HEK293 (cell line): ENCODE measurements at regions not wholly inside any gene's neighbourhood (a gene's known extent, or its start where the extent isn't known, plus 50 kb on each side); places are given as distances from the start of the nearest gene placed in this dataset.
"Not testable (repeated sequence)": the region's sequence is repeated elsewhere in the genome, so short reads cannot be mapped to it uniquely, and the experiment has no call there.

ENCODE experiments used
- CTCF ChIA-PET: fragments of 350-600 bp; formaldehyde crosslinking; extraction: SDS; loops from one replicate; lab custom pipeline; 2021; ENCODE audit warnings: antibody characterized with exemption; lab: Yijun Ruan, JAX
- POLR2A ChIA-PET: fragments of 300-600 bp; formaldehyde crosslinking; extraction: SDS; loops from one replicate; lab custom pipeline; 2020; ENCODE audit warnings: antibody characterized with exemption, inconsistent platforms; lab: Yijun Ruan, JAX
- H3K27ac ChIP-seq: fragments of 200-500 bp; sonication (Bioruptor generic); 2 replicates; pipeline ENCODE4 v1.5.1; 2014; ENCODE audit warnings: low read depth, low read length, control low read depth, inconsistent platforms; ENCODE audit errors: extremely low read depth
- H3K36me3 ChIP-seq, 2 experiments: fragments of 200-500 bp in 1 of 2; sonication (Bioruptor generic) in 1 of 2; 1 replicate in 1 of 2; 2 replicates in 1 of 2; pipeline ENCODE4 v1.5.1; 2014 to 2017; ENCODE audit warnings: inconsistent platforms in 2 of 2, low read length in 2 of 2; ENCODE audit not compliant: control insufficient read depth in 2 of 2, insufficient read depth in 1 of 2
- H3K4me1 ChIP-seq: fragments of 200-500 bp; sonication (Bioruptor generic); 2 replicates; pipeline ENCODE4 v1.5.1; 2014; ENCODE audit warnings: mild to moderate bottlenecking, low read length, inconsistent platforms; ENCODE audit not compliant: control insufficient read depth, insufficient read depth
- H3K4me3 ChIP-seq: 2 replicates; pipeline ENCODE4 v1.5.1; 2011; ENCODE audit warnings: low read depth, mild to moderate bottlenecking, control low read depth, low read length, moderate library complexity
- H3K9me3 ChIP-seq: fragments of 200-500 bp; sonication (Bioruptor generic); 2 replicates; pipeline ENCODE4 v1.5.1; 2014; ENCODE audit warnings: low read depth, low read length, inconsistent platforms; ENCODE audit not compliant: control insufficient read depth, insufficient read depth
- OVOL3 ChIP-seq: fragments of 450-650 bp; formaldehyde crosslinking; IDR thresholded peaks from 2 replicates; pipeline ENCODE4 v1.5.1; 2016; ENCODE audit warnings: missing biosample characterization, missing genetic modification characterization
- SP3 ChIP-seq: fragments of 450-650 bp; formaldehyde crosslinking; IDR thresholded peaks from 2 replicates; pipeline ENCODE4 v1.5.1; 2016; ENCODE audit warnings: missing biosample characterization, missing genetic modification characterization
- ZBTB10 ChIP-seq: fragments of 450-650 bp; formaldehyde crosslinking; IDR thresholded peaks from 2 replicates; pipeline ENCODE4 v1.5.1; 2016; ENCODE audit warnings: missing biosample characterization, missing genetic modification characterization
- ZEB2 ChIP-seq: fragments of 450-650 bp; formaldehyde crosslinking; IDR thresholded peaks from 2 replicates; pipeline ENCODE4 v1.5.1; 2016; ENCODE audit warnings: missing biosample characterization, missing genetic modification characterization
- ZIC2 ChIP-seq: fragments of 450-650 bp; formaldehyde crosslinking; IDR thresholded peaks from 2 replicates; pipeline ENCODE4 v1.5.1; 2016; ENCODE audit warnings: missing biosample characterization, missing genetic modification characterization
- ZNF157 ChIP-seq: fragments of 450-650 bp; formaldehyde crosslinking; IDR thresholded peaks from 2 replicates; pipeline ENCODE4 v1.5.1; 2016; ENCODE audit warnings: missing biosample characterization, missing genetic modification characterization
- ZNF398 ChIP-seq: fragments of 450-650 bp; formaldehyde crosslinking; IDR thresholded peaks from 2 replicates; pipeline ENCODE4 v1.5.1; 2017; ENCODE audit warnings: missing biosample characterization, missing genetic modification characterization
- ZNF514 ChIP-seq: fragments of 450-650 bp; formaldehyde crosslinking; IDR thresholded peaks from 2 replicates; pipeline ENCODE4 v1.5.1; 2016; ENCODE audit warnings: missing biosample characterization, missing genetic modification characterization
- ZNF544 ChIP-seq: fragments of 450-650 bp; formaldehyde crosslinking; IDR thresholded peaks from 2 replicates; pipeline ENCODE4 v1.5.0; 2017; ENCODE audit warnings: missing biosample characterization, missing genetic modification characterization
- ZNF585B ChIP-seq: fragments of 450-650 bp; formaldehyde crosslinking; IDR thresholded peaks from 2 replicates; pipeline ENCODE4 v1.5.1; 2016; ENCODE audit warnings: missing biosample characterization, missing genetic modification characterization
- ZNF621 ChIP-seq: fragments of 450-650 bp; formaldehyde crosslinking; IDR thresholded peaks from 2 replicates; pipeline ENCODE4 v1.5.1; 2017; ENCODE audit warnings: missing biosample characterization, missing genetic modification characterization
- ZNF791 ChIP-seq: fragments of 450-650 bp; formaldehyde crosslinking; IDR thresholded peaks from 2 replicates; pipeline ENCODE4 v1.5.1; 2016; ENCODE audit warnings: missing biosample characterization, missing genetic modification characterization
- TF ChIP-seq, protein P1 (sequence below): fragments of 450-650 bp; formaldehyde crosslinking; IDR thresholded peaks from 2 replicates; pipeline ENCODE4 v1.5.1; 2016; ENCODE audit warnings: missing biosample characterization, missing genetic modification characterization, borderline replicate concordance
- TF ChIP-seq, protein P2 (sequence below): fragments of 450-650 bp; IDR thresholded peaks from 2 replicates; pipeline ENCODE4 v1.5.1; 2018; ENCODE audit warnings: missing biosample characterization, mild to moderate bottlenecking, missing genetic modification characterization
- TF ChIP-seq, protein P3 (sequence below): fragments of 450-650 bp; formaldehyde crosslinking; conservative IDR thresholded peaks from 2 replicates; pipeline ENCODE4 v1.5.1; 2016; ENCODE audit warnings: low read depth, missing biosample characterization, missing genetic modification characterization
- TF ChIP-seq, protein P4 (sequence below): fragments of 450-650 bp; formaldehyde crosslinking; IDR thresholded peaks from 2 replicates; pipeline ENCODE4 v1.5.1; 2016; ENCODE audit warnings: missing biosample characterization, missing genetic modification characterization

- TF ChIP-seq, protein P1, sequence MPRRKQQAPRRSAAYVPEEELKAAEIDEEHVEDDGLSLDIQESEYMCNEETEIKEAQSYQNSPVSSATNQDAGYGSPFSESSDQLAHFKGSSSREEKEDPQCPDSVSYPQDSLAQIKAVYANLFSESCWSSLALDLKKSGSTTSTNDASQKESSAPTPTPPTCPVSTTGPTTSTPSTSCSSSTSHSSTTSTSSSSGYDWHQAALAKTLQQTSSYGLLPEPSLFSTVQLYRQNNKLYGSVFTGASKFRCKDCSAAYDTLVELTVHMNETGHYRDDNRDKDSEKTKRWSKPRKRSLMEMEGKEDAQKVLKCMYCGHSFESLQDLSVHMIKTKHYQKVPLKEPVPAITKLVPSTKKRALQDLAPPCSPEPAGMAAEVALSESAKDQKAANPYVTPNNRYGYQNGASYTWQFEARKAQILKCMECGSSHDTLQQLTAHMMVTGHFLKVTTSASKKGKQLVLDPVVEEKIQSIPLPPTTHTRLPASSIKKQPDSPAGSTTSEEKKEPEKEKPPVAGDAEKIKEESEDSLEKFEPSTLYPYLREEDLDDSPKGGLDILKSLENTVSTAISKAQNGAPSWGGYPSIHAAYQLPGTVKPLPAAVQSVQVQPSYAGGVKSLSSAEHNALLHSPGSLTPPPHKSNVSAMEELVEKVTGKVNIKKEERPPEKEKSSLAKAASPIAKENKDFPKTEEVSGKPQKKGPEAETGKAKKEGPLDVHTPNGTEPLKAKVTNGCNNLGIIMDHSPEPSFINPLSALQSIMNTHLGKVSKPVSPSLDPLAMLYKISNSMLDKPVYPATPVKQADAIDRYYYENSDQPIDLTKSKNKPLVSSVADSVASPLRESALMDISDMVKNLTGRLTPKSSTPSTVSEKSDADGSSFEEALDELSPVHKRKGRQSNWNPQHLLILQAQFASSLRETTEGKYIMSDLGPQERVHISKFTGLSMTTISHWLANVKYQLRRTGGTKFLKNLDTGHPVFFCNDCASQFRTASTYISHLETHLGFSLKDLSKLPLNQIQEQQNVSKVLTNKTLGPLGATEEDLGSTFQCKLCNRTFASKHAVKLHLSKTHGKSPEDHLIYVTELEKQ: no peak
Measured at GRCh38 chr12:73665193-73665592, 872.4 kb upstream of the ATXN7L3B start (continued).

DNA sequence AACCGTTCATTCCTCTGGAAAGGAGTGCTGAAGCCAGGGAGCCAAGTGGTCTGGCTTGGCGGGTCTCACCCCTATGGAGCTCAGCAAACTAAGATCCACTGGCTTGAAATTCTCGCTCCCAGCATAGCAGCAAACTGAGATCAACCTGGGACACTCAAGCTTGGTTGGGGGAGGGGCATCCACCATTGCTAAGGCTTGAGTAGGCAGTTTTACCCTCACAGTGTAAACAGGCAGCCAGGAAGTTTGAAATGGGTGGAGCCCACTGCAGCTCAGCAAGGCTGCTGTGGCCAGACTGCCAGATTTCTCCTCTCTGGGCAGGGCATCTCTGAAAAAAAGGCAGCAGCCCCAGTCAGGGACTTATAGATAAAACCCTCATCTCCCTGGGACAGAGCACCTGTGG, 866.1 kb upstream of the ATXN7L3B start:
- H3K4me3 ChIP-seq, H3K27ac ChIP-seq, H3K4me1 ChIP-seq, H3K36me3 ChIP-seq, CTCF ChIA-PET, H3K9me3 ChIP-seq, POLR2A ChIA-PET: not testable (repeated sequence)

DNA sequence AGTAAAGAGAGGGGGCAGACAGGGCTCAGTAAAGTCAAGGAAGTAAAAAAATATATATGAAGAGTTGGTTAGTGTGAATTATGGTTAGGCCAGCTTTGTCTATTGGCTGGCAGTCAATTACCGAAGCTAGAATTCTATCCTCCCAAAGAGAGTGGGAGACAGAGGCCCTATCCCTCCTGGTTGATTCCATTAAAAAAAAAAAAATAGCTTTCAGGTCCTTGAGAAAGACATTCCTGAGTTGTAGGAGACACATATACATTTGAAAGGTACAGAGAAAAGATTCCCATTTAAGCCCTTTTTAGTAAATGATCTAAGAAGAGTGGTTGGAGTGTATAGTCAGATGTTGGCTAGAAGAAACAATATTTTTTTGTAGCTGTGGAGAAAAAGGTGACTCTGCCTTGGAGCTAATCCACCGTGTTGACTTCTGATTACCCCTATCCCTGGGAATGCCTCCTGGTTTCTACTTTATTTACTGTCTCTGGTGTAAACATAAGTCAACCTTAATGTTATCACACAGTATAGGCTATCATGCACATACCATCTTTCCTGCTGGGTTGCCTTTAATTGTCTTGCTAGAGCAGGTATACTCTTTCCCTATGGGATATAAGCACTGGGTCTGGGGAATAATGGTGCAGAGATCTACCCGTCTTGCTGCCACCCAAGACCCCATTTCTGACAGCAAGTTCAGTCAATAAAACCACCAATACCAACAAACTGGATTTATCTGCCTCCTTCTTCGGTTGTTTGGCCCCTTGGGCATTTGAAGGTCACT, 859.9 kb upstream of the ATXN7L3B start:
- Histone ChIP-seq H3K36me3 (no peaks in the 10 kb centered on the region), H3K4me3 (no peak overlapping the region), H3K27ac (no peak overlapping the region), H3K9me3 (no peaks in the 10 kb centered on the region), H3K4me1 (no peaks in the 10 kb centered on the region)
- CTCF ChIA-PET: interaction anchor here (0.6 kb wide), 1 partner anchor 475 kb away, joined by 5 read pairs; no protein-coding TSS in a partner anchor
- POLR2A ChIA-PET: no interaction called here
- no peak for TF ChIP-seq ZNF514 (tag by site-specific recombination)
- TF ChIP-seq, protein P2, sequence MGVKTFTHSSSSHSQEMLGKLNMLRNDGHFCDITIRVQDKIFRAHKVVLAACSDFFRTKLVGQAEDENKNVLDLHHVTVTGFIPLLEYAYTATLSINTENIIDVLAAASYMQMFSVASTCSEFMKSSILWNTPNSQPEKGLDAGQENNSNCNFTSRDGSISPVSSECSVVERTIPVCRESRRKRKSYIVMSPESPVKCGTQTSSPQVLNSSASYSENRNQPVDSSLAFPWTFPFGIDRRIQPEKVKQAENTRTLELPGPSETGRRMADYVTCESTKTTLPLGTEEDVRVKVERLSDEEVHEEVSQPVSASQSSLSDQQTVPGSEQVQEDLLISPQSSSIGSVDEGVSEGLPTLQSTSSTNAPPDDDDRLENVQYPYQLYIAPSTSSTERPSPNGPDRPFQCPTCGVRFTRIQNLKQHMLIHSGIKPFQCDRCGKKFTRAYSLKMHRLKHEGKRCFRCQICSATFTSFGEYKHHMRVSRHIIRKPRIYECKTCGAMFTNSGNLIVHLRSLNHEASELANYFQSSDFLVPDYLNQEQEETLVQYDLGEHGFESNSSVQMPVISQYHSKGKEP (tag by site-specific recombination): no peak
- no peak for TF ChIP-seq ZEB2
- TF ChIP-seq ZNF585B (tag by site-specific recombination): no peak
- TF ChIP-seq, protein P3, sequence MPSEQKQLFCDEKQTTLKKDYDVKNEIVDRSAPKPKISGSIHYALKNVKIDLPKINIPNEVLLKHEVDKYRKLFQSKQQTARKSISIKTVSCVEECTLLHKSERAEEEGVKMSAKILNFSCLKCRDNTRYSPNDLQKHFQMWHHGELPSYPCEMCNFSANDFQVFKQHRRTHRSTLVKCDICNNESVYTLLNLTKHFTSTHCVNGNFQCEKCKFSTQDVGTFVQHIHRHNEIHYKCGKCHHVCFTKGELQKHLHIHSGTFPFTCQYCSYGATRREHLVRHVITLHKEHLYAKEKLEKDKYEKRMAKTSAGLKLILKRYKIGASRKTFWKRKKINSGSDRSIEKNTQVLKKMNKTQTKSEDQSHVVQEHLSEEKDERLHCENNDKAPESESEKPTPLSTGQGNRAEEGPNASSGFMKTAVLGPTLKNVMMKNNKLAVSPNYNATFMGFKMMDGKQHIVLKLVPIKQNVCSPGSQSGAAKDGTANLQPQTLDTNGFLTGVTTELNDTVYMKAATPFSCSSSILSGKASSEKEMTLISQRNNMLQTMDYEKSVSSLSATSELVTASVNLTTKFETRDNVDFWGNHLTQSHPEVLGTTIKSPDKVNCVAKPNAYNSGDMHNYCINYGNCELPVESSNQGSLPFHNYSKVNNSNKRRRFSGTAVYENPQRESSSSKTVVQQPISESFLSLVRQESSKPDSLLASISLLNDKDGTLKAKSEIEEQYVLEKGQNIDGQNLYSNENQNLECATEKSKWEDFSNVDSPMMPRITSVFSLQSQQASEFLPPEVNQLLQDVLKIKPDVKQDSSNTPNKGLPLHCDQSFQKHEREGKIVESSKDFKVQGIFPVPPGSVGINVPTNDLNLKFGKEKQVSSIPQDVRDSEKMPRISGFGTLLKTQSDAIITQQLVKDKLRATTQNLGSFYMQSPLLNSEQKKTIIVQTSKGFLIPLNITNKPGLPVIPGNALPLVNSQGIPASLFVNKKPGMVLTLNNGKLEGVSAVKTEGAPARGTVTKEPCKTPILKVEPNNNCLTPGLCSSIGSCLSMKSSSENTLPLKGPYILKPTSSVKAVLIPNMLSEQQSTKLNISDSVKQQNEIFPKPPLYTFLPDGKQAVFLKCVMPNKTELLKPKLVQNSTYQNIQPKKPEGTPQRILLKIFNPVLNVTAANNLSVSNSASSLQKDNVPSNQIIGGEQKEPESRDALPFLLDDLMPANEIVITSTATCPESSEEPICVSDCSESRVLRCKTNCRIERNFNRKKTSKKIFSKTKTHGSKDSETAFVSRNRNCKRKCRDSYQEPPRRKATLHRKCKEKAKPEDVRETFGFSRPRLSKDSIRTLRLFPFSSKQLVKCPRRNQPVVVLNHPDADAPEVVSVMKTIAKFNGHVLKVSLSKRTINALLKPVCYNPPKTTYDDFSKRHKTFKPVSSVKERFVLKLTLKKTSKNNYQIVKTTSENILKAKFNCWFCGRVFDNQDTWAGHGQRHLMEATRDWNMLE: no peak
- TF ChIP-seq ZBTB10: no peak
- no peak for TF ChIP-seq OVOL3 (tag by site-specific recombination)
- TF ChIP-seq, protein P4, sequence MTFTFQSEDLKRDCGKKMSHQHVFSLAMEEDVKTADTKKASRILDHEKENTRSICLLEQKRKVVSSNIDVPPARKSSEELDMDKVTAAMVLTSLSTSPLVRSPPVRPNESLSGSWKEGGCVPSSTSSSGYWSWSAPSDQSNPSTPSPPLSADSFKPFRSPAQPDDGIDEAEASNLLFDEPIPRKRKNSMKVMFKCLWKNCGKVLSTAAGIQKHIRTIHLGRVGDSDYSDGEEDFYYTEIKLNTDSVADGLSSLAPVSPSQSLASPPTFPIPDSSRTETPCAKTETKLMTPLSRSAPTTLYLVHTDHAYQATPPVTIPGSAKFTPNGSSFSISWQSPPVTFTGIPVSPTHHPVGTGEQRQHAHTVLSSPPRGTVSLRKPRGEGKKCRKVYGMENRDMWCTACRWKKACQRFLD (tag by site-specific recombination): no peak
- no peak for TF ChIP-seq ZNF544
- TF ChIP-seq ZNF398 (tag by site-specific recombination): no peak
- no peak for TF ChIP-seq ZIC2 (tag by site-specific recombination)
- TF ChIP-seq ZNF157 (tag by site-specific recombination): no peak
- no peak for TF ChIP-seq ZNF791
- no peak for TF ChIP-seq SP3 (tag by site-specific recombination)
- TF ChIP-seq ZNF621 (tag by site-specific recombination): no peak
